ENCODE measurements at regions not wholly inside any gene's neighbourhood (a gene's known extent, or its start where the extent isn't known, plus 50 kb on each side); places are given as distances from the start of the nearest gene placed in this dataset.

- DNase-seq (ENCODE audit: low read depth): no peak
Measured at GRCh38 chr4:177109769-177110168, 199.9 kb upstream of the NEIL3 start.

DNA sequence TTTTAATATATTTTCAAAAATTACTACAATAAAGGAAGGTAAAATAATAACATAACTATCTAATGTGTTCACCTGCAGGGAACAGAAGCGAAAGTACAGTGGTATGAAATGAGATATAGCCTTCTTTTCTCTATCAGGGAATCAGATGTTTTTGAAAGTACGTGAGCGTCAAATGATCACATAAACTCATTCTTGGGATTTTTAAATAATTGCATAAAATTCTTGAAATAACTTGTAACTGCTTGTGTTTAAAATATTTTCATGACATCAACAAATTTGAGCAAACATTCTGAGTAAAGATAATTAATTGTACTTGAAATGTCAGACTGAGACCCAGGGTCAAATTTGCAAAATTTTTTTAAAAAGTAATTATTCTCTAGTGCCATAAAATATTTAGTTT lies 193.5 kb upstream of the NEIL3 start:
- no peak for DNase-seq (ENCODE audit: low read depth)

GRCh38 chr4:177117256-177117655 lies 192.4 kb upstream of the NEIL3 start:
- no peak for DNase-seq (ENCODE audit: low read depth)

DNA sequence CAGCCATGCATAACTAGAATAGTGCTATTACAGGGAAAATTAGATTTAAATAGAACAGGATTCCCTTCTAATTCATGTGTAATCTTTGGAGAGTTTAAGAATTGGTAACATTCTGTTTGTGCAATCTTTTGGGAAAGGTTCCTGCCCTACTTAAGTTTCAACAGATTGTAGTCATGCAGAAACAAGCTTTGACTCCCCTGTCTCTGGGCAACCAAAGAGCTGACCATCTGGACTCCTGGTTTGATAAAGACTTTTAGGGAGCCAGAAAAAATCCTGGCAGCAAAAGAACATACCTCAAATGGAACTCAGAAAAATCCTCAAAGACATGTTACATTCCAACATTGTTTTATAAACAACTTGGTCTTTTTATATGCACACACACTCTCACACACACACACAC lies 191.1 kb upstream of the NEIL3 start:
- no peak for DNase-seq (ENCODE audit: low read depth)

DNA sequence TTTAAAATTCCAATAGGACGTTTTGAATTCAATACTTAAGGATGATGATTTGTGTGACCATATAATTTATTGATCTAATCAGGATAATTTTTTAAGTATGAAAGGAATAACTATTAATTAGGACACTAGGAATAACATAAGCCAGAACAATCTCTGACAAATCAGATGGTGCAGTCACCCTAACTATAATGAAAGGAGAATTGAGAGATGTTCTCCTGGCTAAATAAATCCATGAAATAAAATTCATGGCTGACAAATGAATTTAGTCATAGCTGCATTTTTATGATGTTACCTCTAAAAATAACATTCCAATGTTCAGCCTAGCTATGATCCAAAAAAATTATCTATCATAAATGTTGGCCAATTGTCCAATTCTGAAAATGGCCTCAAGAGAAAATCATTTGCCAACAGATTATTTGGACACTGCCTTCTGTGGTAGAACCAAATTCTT lies 190.6 kb upstream of the NEIL3 start:
- no peak for DNase-seq (ENCODE audit: low read depth)

DNA sequence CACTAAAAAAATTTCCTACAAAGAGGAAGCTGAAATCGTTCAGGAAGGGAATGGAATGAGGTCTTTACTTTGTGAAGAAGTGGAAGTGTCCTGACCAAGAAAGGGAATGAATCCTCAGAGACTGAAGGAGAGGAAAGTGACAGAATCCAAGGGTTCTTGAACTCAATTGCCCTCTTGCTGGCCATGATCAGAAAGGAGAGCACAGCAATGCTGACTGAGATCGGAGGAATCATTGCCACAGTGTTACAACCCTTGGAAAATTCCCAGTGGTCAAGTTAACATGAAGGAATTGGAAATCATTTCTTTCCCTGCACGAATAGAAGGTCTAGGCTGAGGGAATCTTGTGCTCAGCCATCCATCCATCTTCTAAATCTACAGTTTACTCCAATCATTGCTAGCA lies 190.0 kb upstream of the NEIL3 start:
- no peak for DNase-seq (ENCODE audit: low read depth)

- DNase-seq (ENCODE audit: low read depth): no peak
Measured at GRCh38 chr4:177123811-177124210, 185.9 kb upstream of the NEIL3 start.

DNA sequence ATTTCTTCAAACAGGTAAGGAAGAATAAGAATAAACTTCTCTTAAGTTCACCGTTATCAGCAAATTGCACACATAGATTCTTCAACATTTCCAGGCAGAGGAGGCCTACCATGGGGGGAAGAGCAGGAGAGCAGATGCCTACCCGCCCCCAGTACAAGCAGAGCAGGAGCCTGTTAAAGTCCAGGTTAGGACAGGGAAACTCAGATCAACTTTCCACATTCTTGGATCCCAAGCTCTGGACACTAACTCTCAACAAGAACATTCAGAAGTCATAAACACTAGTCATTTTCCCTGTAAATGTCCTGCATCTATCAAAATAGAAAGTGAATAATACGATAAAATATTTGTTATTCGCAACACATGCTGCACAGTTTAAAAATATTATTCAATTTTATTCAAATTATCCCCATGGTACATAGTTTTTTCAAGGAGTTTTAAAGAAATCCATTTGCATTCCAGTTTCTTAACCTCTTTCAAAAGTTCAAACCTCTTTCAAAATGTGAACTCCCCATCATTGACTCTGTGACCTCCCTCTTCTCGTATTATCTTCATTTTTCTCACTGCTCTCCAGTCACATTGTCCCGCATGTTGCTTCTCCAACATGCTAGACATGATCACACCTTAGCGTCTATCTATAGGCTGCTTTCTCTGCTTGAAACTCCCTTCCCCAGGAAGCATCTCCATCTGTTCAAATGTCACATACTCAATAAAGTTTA lies 185.2 kb upstream of the NEIL3 start:
- no peak for DNase-seq (ENCODE audit: low read depth)

GRCh38 chr4:177125656-177126055 lies 184.0 kb upstream of the NEIL3 start:
- DNase-seq (ENCODE audit: low read depth): no peak

GRCh38 chr4:177127658-177128057 lies 182.0 kb upstream of the NEIL3 start:
- no peak for DNase-seq (ENCODE audit: low read depth)

GRCh38 chr4:177128306-177128705 lies 181.4 kb upstream of the NEIL3 start:
- DNase-seq (ENCODE audit: low read depth): no peak

GRCh38 chr4:177131736-177132135 lies 177.9 kb upstream of the NEIL3 start:
- no peak for DNase-seq (ENCODE audit: low read depth)

DNA sequence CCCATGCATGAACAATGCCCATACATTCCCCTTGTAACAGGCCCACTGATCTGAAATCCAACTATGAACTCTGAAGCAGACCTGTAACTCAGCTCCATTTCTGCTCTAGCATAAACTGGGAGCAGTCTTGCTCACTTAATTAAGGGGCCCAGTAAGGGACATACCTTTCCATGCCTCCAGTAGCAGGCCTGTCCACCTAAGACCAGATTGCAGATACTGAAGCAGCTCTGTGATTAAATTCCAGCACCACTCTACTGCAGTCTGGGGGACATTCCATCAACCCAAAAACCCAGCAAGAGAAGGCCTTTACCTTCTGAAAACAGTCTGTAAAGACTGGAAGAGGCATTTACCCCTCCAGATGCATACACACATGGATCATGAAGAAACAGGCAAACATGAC lies 162.0 kb upstream of the NEIL3 start:
- DNase-seq (ENCODE audit: low read depth): no peak

- DNase-seq (ENCODE audit: low read depth): no peak
Measured at GRCh38 chr4:177155454-177155853, 154.2 kb upstream of the NEIL3 start.

DNA sequence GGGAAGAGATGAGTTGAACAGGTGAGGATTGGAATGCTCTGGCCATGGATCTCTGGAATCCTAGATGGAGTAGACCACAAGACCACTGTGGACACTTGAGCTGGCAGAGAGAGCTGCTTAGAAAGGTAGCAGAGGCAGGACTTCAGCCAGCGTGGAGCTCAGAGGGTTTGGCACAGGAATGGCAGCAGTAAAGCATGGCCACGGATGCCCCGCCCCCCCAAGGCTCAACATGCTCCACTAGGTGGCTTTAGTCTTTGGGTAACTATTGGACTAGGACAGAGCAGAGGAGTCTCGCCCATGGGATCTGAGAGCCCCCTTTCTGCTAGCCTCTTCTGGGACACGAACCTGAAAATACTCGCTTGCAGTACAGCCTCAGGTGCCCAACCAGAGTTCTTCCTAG lies 150.1 kb upstream of the NEIL3 start:
- no peak for DNase-seq (ENCODE audit: low read depth)

GRCh38 chr4:177161781-177162180 lies 147.9 kb upstream of the NEIL3 start:
- no peak for DNase-seq (ENCODE audit: low read depth)

- DNase-seq (ENCODE audit: low read depth): no peak
Measured at GRCh38 chr4:177163532-177163931, 146.1 kb upstream of the NEIL3 start.

- no peak for DNase-seq (ENCODE audit: low read depth)
Measured at GRCh38 chr4:177171588-177171987, 138.1 kb upstream of the NEIL3 start.

DNA sequence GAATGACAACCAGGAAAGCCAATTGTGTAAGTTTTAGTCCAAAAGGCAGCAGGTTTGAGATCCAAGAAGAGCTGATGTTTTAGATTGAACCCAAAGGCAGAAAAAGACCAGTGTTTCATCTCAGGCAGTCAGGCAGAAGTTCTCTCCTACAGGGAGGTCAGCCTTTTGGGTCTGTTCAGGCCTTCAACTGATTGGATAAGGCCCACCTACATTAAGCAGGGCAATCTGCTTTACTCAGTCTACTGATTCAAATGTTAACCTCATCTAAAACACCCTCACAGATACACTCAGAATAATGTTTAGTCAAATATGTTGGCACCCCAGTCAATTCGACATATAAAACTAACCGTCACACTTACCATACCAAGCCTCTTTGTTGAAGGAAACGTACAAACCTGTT lies 134.2 kb upstream of the NEIL3 start:
- no peak for DNase-seq (ENCODE audit: low read depth)

DNA sequence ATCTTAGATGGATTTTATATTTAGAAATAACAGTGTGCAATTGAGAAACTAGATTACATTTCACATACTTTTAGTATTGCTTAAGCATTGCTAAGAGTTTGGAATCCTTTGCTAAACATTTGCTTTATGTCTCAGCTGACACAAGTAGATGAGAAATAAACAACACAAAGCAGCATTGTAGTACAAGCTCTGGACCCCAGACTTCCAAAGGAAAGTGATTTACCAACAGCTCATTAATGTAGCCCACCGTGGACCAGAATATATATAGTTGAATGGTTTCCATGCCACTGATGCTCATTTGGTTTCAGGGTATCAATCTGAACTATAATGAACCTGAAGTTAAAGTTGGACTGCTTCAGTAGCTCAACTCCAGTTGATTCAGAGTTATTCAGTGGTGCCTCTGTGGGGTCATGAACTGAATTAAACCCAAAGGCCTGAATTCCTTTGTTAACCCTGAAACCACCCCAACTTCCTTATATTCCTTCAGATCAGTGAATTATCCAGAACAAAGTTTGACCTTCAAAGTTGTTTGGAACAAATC lies 132.1 kb upstream of the NEIL3 start:
- DNase-seq (ENCODE audit: low read depth): no peak

DNA sequence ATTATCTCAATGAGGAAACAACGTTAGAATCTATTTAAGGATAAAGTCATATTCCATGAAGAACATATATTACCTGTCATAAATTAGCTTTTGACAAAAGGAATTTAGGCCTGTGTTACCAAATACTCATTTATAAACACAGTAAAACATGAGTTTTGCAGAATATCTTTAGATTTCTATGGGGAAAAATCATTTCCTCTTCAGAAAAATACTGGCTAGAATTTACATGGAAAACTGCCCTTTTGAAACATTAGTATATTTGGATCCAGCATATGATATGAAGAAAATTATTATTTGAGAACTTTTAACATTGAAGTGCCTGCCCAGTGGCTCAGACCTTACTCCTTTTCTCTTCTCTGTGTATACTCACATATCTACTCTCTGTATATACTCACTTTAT lies 131.4 kb upstream of the NEIL3 start:
- no peak for DNase-seq (ENCODE audit: low read depth)

DNA sequence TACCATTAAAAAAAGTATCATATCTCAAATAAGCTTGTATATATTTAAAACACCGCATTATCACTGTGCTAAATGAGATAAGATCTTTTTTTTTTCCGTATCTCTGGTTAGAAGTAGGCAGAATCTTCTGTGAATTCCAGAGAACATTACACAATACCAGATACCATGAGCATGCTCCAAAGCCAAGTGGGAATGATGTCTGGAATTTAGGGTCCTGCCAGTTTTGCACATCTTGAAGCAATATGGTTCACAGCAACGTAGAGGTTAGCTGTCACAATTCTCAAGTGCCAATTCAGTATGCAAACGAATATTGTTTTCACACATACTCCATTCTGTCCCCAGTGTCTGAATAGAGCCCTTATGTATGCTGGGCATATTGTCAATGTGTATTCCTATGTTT lies 127.5 kb upstream of the NEIL3 start:
- DNase-seq (ENCODE audit: low read depth): no peak

DNA sequence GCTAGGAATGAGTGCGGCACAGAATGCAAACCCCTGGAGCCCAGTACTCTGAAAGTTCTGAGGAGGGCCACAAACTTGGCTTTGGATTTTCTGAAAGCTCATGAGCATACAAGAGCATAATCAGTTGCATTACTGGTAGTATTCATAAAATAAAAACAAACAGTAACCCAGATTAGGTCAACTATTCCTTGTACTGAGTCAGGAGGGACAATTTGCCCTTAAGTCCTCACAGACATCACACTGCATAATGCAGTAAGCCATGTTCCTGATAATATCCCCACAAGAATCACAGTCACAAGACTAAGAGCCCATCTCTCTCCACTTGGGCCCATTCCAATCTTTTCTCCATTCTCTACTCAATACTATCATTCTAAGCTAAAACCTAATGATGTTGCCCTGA lies 126.9 kb upstream of the NEIL3 start:
- DNase-seq (ENCODE audit: low read depth): no peak

DNA sequence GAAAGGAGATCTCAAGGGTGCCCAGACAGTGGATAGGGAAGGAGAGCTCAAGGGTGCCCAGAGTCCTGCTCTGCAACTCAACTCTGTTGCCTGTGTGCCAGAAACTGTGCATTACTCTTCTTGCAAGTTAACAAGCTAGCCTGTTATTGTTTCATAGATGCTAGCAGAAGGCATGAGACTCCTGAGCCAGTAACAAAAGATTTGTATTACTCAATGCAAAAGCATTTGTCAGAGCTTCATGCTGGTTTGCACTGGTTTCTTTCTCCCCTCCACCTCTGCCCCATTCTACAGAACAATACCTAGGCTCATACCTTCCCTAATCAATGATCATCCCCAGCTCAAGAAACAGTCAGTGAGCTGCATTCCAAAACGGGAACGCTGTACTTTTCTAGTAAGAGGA lies 124.5 kb upstream of the NEIL3 start:
- no peak for DNase-seq (ENCODE audit: low read depth)
